Adrenal gland (tissue), 9 donors: ENCODE measurements at regions not wholly inside any gene's neighbourhood (a gene's known extent, or its start where the extent isn't known, plus 50 kb on each side); places are given as distances from the start of the nearest gene placed in this dataset.

ENCODE experiments used
- DNase-seq, 7 donors: peaks; one replicate each; pipeline ENCODE4 v3.0.0-alpha.2; 2019 to 2020
- H3K27ac ChIP-seq, 5 donors: fragments of 200-600 bp; sonication (generic) in 4 of 5; 1 replicate in 3 of 5; 2 replicates in 2 of 5; pipeline versions ENCODE4 v1.5.1 to v1.8.0; 2016 to 2020; ENCODE audit warnings: mild to moderate bottlenecking in 1 of 5
- H3K27me3 ChIP-seq: fragments of 200-600 bp; 2 replicates; pipeline ENCODE4 v1.8.0; 2021
- H3K36me3 ChIP-seq, 2 donors: fragments of 200-600 bp; replicated peaks in 1 of 2; 1 replicate in 1 of 2; 2 replicates in 1 of 2; pipeline versions ENCODE4 v1.5.1 to v1.8.0; 2018 to 2022
- H3K4me1 ChIP-seq, 2 donors: fragments of 200-600 bp; replicated peaks in 1 of 2; 1 replicate in 1 of 2; 2 replicates in 1 of 2; pipeline versions ENCODE4 v1.5.1 to v1.8.0; 2018 to 2021
- H3K4me3 ChIP-seq, 4 donors: fragments of 200-600 bp; sonication (generic) in 3 of 4; one replicate each; pipeline ENCODE4 v1.5.1; 2016 to 2018
- H3K9me3 ChIP-seq, 3 donors: fragments of 200-600 bp; sonication (generic) in 1 of 3; replicated peaks in 1 of 3; 1 replicate in 2 of 3; 2 replicates in 1 of 3; pipeline versions ENCODE4 v1.5.1 to v1.8.0; 2016 to 2021
- CTCF ChIP-seq, 6 experiments: fragments of 450-650 bp in 4 of 6; fragments of 200-600 bp in 2 of 6; sonication (generic) in 1 of 6; IDR thresholded peaks; 1 replicate in 5 of 6; 2 replicates in 1 of 6; pipeline versions ENCODE4 v1.5.1 to v1.8.0; 2016 to 2021; ENCODE audit warnings: antibody characterized with exemption in 6 of 6, mild to moderate bottlenecking in 2 of 6, moderate library complexity in 1 of 6
- POLR2A ChIP-seq, 2 donors: fragments of 450-650 bp; IDR thresholded peaks; one replicate each; pipeline ENCODE4 v1.6.1; 2017; ENCODE audit warnings: antibody characterized with exemption in 2 of 2, mild to moderate bottlenecking in 2 of 2, moderate library complexity in 1 of 2
- WGBS, 4 donors: extraction: QIAGEN DNeasy Blood & Tissue Kit in 2 of 4; methylation state at CpG; one replicate each; pipeline versions ENCODE4 v1.1.5 to v1.1.7; 2013 to 2017; 5-methylcytosine and 5-hydroxymethylcytosine counted together
- intact Hi-C, 2 donors: fragments of 100-400 bp; cut with DNase I; formaldehyde crosslinking; loops; one replicate each; pipeline versions ENCODE4 v1.14.1 to v1.15.0; 2022 to 2023
- donor health status: healthy with polysubstance abuse.
- donor health status: Bipolar disorder and iron deficiency.
- donor health status: DM: yes; HTN: yes; CAD: no.
- donor health status: DM: no; HTN: no; CAD: no.
- donor health status: DM: no; HTN: no; CAD: no.

DNA sequence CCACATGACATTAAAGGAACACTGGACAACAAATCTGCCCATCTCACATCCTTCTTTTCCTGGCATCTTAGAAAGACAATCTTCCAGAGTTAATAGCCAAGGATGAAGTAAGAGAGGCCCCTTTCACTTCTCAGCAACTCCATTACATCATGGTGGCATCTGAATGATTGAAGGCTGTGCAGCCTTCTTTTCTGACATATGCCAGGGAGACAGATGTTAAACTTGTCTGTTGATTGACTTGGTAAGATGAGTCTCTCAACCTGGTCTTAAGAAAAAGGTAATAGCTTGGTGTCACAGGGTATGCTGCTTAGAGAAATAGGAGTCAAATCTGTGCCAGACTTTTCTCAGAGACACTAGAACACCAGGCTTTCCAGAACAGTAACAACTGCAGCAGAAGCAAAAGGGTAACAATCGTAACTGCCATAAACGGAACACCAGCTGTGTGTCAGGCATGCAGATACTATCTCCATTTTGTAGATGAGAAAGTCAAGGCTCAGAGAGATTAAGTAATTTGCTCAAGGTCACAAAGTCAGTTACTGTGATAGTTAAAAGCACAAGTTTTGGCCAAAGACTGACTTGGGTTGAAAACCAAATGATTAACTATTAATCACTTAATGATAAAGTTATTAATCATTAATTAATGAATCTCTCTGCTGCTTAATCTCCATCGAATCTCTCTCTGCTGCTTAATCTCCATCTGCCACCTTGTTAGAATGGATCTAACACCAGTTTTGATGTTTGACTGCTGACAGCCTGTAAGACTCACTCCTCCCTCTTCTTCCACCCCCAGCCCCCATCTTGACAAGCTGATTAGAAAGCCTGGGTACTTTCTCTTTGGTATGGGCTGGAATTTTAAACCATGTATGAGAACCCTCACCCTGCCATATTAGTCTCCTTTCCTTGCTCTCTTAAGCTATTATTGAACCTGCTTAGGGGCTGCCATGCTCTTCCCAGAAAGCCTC is 353.5 kb downstream of the ENC1 start:
- Histone ChIP-seq H3K36me3 (no peaks in the 10 kb centered on the region), H3K4me3 (no peak overlapping the region), H3K27me3 (no peaks in the 10 kb centered on the region), H3K9me3 (no peaks in the 10 kb centered on the region), H3K27ac (no peak overlapping the region), H3K4me1 (peaks cover 0 to 7% of the 10 kb centered on the region in 2 donors)
- intact Hi-C loops = no loop called here
- WGBS, 4 donors = 58 to 75% (median 65%) methylated on average over 3 of the region's 3 CpGs
- no peak for TF ChIP-seq CTCF (IDR thresholded peaks at IDR 0.05)
- TF ChIP-seq POLR2A (IDR thresholded peaks at IDR 0.05) = no peak
- DNase-seq = no peak

GRCh38 chr5:74285675-74286280 is 354.8 kb downstream of the ENC1 start:
- Histone ChIP-seq H3K27ac (no peak overlapping the region), H3K9me3 (no peaks in the 10 kb centered on the region), H3K27me3 (no peaks in the 10 kb centered on the region), H3K4me3 (no peak overlapping the region), H3K4me1 (peaks cover 0 to 7% of the 10 kb centered on the region in 2 donors), H3K36me3 (no peaks in the 10 kb centered on the region)
- DNase-seq = no peak
- TF ChIP-seq POLR2A (IDR thresholded peaks at IDR 0.05) (no peak), CTCF (IDR thresholded peaks at IDR 0.05) (no peak)
- WGBS, 4 donors = 73 to 83% (median 76%) methylated on average over 5 of the region's 5 CpGs
- intact Hi-C loops = no loop called here

- Histone ChIP-seq H3K36me3 (no peaks in the 10 kb centered on the region), H3K4me3 (no peak overlapping the region), H3K9me3 (no peaks in the 10 kb centered on the region), H3K27ac (no peak overlapping the region), H3K27me3 (no peaks in the 10 kb centered on the region), H3K4me1 (peaks cover 0 to 3% of the 10 kb centered on the region in 2 donors)
- intact Hi-C loops = no loop called here
- 67 to 89% (median 74%) methylated on average over 5 of the region's 5 CpGs for WGBS, 4 donors
- TF ChIP-seq POLR2A (IDR thresholded peaks at IDR 0.05) (no peak), CTCF (IDR thresholded peaks at IDR 0.05) (no peak)
- DNase-seq = no peak
Observed at GRCh38 chr5:74282490-74282889, 358.0 kb downstream of the ENC1 start.

DNA sequence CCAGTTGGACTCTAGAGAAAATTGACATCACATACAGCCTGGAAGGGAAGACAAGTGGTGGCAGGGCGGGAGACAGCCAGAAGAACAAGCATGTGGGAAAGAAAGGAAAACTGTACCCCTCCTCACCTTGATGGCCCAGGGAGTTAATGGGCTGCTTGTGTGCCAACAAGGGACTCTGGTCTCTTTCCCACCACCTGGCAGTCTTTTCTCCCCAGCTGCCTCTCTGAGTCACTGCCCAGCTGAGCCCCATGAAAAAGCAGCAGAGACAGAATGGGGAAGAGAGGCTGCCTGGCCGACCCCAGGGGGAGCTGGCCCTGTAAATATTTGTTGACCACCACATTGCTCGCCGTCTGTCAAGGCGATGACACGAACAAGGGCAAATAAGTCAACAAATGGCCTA is 359.4 kb downstream of the ENC1 start:
- no peaks in the 10 kb centered on the region for H3K36me3 ChIP-seq
- no peak overlapping the region for H3K4me3 ChIP-seq
- no peak overlapping the region for H3K27ac ChIP-seq
- intact Hi-C loops = no loop called here
- no peaks in the 10 kb centered on the region for H3K27me3 ChIP-seq
- no peak for TF ChIP-seq CTCF (IDR thresholded peaks at IDR 0.05)
- no peak for TF ChIP-seq POLR2A (IDR thresholded peaks at IDR 0.05)
- peaks cover 0 to 3% of the 10 kb centered on the region in 2 donors for H3K4me1 ChIP-seq
- no peak for DNase-seq
- H3K9me3 ChIP-seq = no peaks in the 10 kb centered on the region
- WGBS, 4 donors = 72 to 90% (median 82%) methylated on average over 6 of the region's 6 CpGs
